Caki2 (cell line): ENCODE measurements at regions not wholly inside any gene's neighbourhood (a gene's known extent, or its start where the extent isn't known, plus 50 kb on each side); places are given as distances from the start of the nearest gene placed in this dataset.
"Not testable (repeated sequence)": the region's sequence is repeated elsewhere in the genome, so short reads cannot be mapped to it uniquely, and the experiment has no call there.

ENCODE experiments used
- DNase-seq: peaks from one replicate; pipeline ENCODE4 v3.0.0-alpha.2; 2015; ENCODE audit warnings: low read depth
- in situ Hi-C: cut with HindIII; loops from 2 replicates; pipeline ENCODE4 v1.10.0; 2016; ENCODE audit warnings: low sequenced_read_pairs, low pct_unique_long_range_greater_than_20kb, mixed read lengths

- no peak for DNase-seq
- in situ Hi-C loops: no loop called here
Measured at GRCh38 chr12:131473741-131474709, 236.9 kb upstream of the SFSWAP start.

GRCh38 chr12:131475012-131475411, 235.9 kb upstream of the SFSWAP start:
- DNase-seq, in situ Hi-C loops: not testable (repeated sequence)

GRCh38 chr12:131477613-131478012, 233.3 kb upstream of the SFSWAP start:
- in situ Hi-C loops: no loop called here
- no peak for DNase-seq

GRCh38 chr12:131478468-131478867, 232.4 kb upstream of the SFSWAP start:
- no peak for DNase-seq
- in situ Hi-C loops: no loop called here

DNA sequence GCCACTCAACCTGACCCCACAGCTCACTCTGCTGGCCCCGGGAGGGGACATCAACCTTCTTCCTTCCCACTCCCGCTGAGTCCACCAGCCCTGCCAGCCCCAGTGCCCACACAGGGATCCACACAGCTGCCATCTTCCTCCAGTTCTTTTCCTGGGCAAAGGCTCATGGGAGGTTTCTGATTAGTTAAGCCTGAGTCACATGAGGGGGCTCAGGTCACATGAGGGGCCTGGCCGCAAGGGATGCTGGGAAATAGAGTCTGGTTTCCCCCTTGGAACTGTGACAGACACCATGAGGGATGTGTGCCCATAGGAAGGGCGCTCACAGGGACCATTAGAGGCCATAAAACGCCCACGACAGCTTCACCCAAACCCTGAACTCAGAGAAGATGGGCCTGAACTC, 228.7 kb upstream of the SFSWAP start:
- no peak for DNase-seq
- in situ Hi-C loops: no loop called here

- in situ Hi-C loops: no loop called here
- DNase-seq: no peak
Measured at GRCh38 chr12:131482686-131483085, 228.2 kb upstream of the SFSWAP start.

DNA sequence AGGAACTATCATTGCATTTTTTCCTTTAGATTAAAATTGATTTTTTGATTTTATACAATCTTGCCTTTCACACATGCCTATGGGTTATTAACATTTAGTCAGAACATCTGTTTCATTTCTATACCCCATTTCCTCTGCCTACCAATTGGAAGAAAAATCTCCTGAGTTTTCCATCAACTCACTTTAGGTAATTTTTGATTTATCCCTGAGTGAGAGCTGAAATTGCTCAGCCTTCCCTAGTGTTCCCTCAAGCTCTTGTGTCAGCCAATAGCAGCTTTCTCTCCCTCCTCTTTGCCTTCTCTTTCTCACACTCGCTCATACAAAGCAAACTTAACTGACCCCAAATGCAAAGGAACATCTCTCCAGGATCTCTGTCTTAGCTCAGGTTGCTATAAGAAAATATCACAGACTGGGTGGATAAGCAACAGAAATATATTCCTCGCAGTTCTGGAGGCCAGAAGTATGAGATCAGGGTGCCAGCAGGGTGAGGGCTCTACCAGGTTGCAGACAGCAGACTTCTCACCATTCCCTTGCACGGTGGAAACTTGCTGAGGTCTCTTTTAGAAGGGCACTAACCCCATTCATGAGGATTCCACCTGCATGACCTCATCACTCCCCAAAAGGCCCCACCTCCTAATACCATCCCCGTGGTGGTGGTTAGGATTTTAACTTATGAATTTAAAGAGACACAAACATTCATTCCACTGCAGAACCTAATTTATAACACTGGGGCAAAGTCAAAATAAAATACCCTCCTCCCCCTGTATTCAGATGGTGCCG, 224.2 kb upstream of the SFSWAP start:
- in situ Hi-C loops: no loop called here
- no peak for DNase-seq

GRCh38 chr12:131487388-131488124, 223.3 kb upstream of the SFSWAP start:
- DNase-seq: no peak
- in situ Hi-C loops: no loop called here

DNA sequence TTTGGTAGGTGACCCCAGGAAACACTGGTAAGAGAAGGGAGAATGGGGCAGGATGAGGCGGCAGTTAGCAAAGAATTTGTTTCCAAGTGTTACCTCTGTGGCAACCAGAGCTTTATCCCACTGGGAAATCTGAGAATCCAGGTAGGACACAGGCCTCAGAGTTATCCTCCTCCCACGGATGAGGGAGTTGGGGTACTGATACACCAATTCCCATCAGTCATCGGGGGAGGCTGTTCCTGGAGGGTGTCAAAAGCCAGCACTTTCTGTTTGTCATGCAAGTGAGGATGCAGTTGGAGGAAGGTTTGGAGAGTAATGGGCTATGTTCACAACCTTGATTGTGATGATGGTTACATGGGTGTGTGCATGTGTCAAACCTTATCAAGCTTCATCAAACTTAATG, 221.2 kb upstream of the SFSWAP start:
- no peak for DNase-seq
- in situ Hi-C loops: no loop called here

- no peak for DNase-seq
- in situ Hi-C loops: no loop called here
Measured at GRCh38 chr12:131491155-131491554, 219.7 kb upstream of the SFSWAP start.

- DNase-seq: no peak
- in situ Hi-C loops: no loop called here
Measured at GRCh38 chr12:131491916-131492490, 218.9 kb upstream of the SFSWAP start.

- in situ Hi-C loops: no loop called here
- DNase-seq: no peak
Measured at GRCh38 chr12:131493068-131493826, 217.6 kb upstream of the SFSWAP start.

GRCh38 chr12:131494216-131494615, 216.7 kb upstream of the SFSWAP start:
- no peak for DNase-seq
- in situ Hi-C loops: no loop called here

DNA sequence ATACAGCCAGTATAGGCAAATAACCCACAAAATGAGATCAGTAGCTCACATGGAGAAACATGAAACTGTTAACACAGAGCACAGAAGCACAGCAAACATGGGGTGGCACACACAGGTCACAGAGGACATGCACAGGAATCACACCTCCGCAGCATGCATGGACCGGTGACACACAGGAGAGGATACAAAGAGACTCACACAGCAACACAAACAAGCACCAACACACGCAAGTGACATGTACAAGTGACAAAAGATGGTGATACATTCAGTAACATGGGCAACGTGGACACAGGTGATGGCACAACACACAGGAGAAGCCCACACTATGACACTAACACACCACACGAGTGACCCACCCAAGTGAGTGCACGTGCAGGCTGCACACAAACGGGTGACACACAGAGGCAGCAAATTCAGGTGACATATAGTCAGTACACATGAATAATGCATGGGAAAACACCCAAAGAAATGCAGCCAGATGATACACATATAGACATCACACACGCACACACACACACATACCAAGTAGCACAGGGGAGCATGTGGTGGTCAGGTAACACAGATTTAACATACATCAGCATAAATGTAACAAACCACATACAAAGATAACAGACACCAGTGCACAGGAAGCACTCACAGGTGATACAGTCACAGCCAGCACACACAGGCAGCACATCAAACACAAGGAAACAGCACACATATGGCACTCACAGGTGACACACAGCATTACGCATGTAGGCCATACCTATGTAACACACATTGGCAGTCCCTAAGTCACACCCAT, 216.0 kb upstream of the SFSWAP start:
- in situ Hi-C loops: no loop called here
- no peak for DNase-seq

- in situ Hi-C loops: no loop called here
Measured at GRCh38 chr12:131497966-131498365, 212.9 kb upstream of the SFSWAP start.

DNA sequence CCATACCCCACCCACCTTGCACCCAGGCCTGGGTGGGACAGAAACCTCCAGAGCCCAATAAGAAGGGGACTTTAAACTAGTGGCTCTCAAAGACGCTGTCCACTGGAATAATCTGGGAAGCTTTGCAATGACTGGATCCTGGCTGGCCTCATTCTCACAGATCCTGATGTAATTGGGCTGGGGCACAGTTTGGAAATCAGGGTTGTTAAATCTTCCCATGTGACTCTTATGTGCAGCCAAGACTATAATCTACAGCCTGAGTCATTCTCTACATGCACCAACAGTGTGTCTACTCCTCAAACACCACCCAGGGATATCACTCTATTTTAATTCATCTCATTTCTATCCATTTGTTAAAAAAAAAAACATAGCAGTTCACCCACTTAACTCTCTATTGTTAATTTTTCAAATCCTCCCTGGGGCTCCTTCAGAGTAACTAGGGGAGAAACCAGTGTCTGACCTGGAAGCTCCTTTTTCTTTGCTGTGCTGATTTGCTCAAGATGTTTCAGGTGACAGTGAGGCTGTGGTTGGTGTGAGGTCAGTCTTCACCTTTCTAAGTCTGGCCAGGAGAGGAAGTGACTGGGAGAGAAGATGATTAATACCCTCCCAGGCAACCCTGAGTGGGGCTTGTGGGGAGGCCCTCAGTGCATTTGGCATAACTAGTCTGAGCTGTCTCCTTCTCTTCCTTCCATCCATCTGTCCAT, 211.6 kb upstream of the SFSWAP start:
- in situ Hi-C loops: no loop called here
- DNase-seq: no peak

More at GRCh38 chr12:131497966-131498365, 212.9 kb upstream of the SFSWAP start:
- DNase-seq: no peak

- no peak for DNase-seq
- in situ Hi-C loops: no loop called here
Measured at GRCh38 chr12:131499864-131500190, 211.1 kb upstream of the SFSWAP start.
